Peyer's patch (tissue), 4 donors: ENCODE measurements at regions not wholly inside any gene's neighbourhood (a gene's known extent, or its start where the extent isn't known, plus 50 kb on each side); places are given as distances from the start of the nearest gene placed in this dataset.

Experiments used
- CTCF ChIP-seq, 6 experiments: fragments of 450-650 bp in 4 of 6; fragments of 200-600 bp in 2 of 6; sonication (generic) in 1 of 6; IDR thresholded peaks; one replicate each; pipeline ENCODE4 v1.5.1; 2017 to 2019; ENCODE audit warnings: antibody characterized with exemption in 6 of 6, mild to moderate bottlenecking in 3 of 6, moderate library complexity in 1 of 6
- POLR2A ChIP-seq, 2 donors: fragments of 450-650 bp; IDR thresholded peaks; one replicate each; pipeline ENCODE4 v1.5.1; 2017; ENCODE audit warnings: antibody characterized with exemption in 2 of 2, mild to moderate bottlenecking in 2 of 2, moderate library complexity in 2 of 2

- no peak for TF ChIP-seq CTCF (IDR thresholded peaks at IDR 0.05)
- no peak for TF ChIP-seq POLR2A (IDR thresholded peaks at IDR 0.05)
Measured at GRCh38 chr6:16837217-16837972, 76.1 kb upstream of the ATXN1 start.
